SKM-1 treated with dmso at 0.1 percent for 144 hours (cell line): ENCODE measurements at regions not wholly inside any gene's neighbourhood (a gene's known extent, or its start where the extent isn't known, plus 50 kb on each side); places are given as distances from the start of the nearest gene placed in this dataset.

Experiments used
- DNase-seq: peaks from one replicate; lab custom pipeline; 2025; ENCODE audit not compliant: unreplicated experiment; lab: John Stamatoyannopoulos, UW

DNA sequence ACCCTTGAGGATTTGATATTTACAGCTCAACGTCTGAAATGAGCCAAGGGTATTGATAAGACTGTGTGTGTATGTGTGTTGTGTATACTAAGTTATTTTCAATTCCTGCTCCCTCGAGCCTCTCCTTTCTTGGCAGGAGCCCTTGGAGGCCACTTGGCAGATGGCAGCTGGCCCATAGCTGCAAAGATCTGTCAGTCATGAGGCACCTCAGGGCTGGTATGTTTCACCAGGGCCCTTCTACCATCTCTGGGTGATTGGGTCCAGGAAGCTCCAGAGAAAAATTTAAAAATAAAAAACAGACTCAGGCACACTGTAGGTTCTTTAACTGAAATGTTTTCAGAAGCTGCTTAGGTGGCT, 355.7 kb downstream of the HAPSTR1 start:
- DNase-seq = peak; percentile 21

DNA sequence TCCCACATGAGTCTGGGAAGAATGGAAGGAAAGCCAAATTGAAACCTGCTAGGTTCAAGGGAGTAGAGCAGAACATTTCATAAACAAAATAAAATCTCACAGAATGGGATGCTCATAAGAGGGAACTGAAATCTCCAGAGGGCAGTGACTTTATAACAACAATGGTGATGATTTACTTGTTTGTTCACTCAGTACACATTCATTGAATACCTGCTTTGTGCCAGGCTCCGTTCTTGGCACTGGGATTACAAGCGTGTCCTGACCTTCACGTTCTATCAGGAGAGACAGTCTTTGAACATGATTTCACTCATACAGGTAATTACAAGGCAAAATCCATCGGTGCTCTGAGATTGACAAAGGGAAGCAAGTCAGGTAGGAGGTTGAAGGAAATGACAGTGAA, 356.3 kb downstream of the HAPSTR1 start:
- no peak for DNase-seq

DNA sequence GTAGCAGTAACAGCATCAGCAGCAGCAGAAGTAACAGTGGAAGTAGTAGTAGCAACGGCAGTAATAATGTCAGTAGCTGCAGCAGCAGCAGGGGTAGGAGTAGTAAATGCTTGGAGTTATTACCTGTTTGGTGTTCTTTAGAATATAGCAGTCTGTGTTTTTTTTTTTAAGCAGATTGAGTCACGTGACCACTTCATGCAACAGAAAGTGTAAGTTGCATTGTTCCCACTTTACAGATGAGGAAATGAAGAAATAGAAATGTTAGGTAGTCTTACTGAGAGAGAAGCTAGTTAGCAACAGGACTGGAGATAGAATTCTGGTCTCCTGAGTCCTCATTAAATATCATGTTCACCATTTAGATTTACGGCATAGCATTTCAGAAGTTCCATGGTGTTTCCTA, 358.2 kb downstream of the HAPSTR1 start:
- DNase-seq = no peak

DNA sequence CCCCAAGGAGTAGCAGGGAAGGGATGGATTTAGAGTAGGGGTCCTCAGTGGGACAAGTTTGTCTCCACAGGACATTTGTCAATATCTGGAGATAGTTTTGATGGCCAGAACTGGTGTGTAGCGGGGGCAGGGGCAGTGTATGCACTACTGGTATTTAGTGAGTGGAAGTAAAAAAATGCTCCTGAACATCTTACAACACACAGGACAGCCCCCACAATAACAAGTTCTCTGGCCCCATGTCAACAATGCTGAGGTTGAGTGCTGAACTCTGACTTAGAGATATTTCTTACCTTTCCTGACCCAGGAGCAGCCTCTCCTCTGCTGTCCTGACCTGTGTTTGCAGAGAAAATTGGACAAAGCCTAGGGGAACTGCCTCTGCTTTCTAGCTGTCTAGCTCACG, 365.8 kb downstream of the HAPSTR1 start:
- no peak for DNase-seq

DNA sequence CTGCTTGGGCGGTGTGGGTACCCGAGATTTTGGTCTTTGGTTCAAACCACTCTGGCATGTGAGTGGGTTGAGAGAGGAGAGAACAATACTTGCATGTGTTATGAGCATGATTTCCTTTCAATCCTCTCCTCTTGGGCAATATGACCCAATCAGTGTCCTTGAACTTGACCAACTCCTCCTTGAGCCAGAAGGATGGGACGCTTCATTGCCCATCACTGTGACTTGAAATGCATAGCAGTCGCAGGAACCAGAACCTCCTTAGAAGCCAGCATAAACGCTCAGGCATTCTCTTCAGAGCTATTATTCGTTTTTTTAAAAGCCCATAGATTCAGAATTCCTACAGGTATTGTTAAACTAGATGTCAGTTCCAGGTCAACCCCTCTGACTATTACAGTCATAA, 367.4 kb downstream of the HAPSTR1 start:
- DNase-seq = no peak

DNA sequence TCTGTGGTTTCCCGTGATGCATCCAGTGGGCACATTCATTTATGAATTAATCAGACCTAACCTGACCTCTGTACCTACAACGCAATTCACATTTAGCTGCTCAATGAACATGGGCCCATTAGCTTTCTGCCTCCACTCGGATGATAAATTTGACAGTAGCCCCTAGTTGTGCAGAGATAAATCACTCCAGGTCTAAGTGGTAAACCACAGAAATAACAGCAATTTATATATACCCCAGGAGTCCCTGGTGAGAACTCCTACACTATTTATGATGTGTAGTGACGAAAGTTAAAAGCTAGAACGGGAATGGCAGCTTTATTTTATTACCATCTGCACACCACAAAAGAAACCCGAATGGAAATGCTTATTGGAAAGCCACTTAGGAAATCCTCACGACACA, 371.5 kb downstream of the HAPSTR1 start:
- no peak for DNase-seq

DNA sequence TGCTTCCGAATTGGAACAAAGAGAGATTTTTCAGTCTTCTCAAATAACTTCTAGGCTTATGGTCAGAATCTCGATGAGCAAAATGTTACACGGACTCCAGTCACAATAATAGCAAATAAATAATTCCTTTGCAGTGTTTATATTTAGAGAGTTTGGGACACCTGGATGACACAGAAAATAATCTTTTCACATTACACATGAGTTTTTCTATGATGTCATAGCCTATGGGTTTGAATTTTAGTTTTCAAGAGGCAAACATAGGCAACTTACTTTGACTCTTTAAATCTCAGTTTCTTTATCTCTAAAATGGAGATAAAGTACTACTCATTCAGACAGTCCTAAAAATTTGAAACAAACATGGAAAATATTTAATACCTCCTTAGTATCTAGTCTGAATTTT, 372.0 kb downstream of the HAPSTR1 start:
- no peak for DNase-seq

DNA sequence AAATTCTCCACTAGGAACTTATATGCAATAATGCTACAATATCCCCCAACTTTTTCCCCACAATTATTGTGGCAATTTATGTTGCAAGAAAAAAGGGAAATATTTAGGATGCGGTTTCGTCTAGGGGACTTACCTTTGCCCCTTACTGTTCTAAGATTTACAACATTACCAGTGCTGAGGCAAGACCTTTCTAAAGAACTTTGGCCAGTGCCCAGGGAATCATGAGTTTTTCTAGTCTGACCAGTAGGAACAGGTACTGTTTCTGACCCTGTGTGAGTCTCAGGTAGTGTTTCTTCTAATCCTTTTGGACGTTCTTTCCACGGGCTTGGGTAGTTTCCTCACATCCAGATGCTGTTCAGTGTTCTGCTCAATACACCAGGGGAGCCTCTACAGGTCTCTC, 373.7 kb downstream of the HAPSTR1 start:
- no peak for DNase-seq

DNA sequence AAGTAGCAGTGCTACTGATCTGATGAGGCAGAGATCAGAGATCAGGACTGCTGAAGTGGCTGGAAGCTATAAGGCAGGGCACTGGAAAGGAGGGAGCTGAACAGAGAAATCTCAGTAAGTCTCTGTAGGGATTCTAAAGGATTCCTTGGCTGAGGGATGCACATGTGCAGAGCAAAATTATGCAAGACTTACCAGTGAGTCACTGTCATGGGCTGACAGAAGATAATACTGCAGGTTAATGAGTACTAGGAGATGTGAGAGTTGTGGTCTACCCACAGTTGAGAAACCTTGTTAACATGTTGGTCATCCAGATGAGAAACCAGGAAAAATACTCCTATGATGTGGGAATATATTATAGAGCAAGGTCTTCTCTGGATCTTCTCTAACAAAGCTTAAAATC, 378.1 kb downstream of the HAPSTR1 start:
- no peak for DNase-seq

DNA sequence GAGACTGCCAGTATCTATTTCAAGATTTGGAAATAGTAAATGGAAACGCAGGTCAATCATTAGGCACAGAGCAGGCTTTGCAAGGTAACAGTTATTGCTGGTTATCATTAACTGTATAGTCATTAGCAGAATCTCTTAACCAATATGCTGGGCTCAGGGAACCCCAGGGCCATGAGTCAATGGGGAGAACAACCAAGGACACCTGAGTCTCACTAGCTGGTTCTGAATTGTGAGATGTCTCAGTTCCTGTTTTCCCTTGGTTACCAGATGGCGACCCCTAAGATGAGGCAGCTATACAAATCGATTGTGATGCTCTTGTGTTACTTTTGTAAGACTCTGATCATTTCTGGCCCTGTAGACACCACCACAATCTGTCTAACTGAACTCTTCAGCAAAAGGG, 385.3 kb downstream of the HAPSTR1 start:
- DNase-seq = no peak

DNA sequence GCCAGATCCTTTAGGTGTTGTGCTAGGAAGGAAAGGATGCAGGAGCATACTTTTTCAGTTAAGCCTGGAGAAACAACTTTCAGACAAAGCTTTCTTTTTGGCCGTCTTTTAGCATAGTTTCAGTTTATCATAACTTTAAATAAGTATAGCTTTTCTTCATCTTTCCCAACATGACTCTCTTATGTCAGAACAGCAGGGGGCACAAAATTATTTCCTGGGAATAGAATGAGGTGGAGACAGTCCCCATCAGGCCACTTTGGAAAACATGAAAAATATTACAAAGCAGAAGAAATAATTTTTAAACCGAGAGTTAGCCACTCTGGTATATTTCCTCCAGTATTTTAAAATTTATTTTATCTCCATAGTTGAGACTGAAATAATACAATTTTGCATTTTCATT, 387.6 kb downstream of the HAPSTR1 start:
- no peak for DNase-seq

DNA sequence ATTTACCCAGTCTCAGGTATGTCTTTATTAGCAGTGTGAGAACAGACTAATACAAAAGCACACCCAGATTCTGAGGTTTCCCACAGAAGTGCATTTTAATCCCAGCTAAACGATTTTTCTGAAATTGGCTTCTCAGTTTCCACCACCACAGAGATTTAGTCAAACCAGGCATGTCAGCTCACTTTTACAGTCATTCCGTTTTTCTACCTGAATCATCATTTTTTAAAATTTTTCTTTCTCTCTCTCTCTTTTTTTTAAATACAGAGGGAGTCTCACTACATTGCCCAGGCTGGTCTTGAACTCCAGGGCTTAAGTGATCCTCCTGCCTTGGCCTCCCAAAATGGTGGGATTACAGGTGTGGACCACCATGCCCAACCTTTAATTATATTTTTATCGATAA, 389.1 kb downstream of the HAPSTR1 start:
- no peak for DNase-seq

DNA sequence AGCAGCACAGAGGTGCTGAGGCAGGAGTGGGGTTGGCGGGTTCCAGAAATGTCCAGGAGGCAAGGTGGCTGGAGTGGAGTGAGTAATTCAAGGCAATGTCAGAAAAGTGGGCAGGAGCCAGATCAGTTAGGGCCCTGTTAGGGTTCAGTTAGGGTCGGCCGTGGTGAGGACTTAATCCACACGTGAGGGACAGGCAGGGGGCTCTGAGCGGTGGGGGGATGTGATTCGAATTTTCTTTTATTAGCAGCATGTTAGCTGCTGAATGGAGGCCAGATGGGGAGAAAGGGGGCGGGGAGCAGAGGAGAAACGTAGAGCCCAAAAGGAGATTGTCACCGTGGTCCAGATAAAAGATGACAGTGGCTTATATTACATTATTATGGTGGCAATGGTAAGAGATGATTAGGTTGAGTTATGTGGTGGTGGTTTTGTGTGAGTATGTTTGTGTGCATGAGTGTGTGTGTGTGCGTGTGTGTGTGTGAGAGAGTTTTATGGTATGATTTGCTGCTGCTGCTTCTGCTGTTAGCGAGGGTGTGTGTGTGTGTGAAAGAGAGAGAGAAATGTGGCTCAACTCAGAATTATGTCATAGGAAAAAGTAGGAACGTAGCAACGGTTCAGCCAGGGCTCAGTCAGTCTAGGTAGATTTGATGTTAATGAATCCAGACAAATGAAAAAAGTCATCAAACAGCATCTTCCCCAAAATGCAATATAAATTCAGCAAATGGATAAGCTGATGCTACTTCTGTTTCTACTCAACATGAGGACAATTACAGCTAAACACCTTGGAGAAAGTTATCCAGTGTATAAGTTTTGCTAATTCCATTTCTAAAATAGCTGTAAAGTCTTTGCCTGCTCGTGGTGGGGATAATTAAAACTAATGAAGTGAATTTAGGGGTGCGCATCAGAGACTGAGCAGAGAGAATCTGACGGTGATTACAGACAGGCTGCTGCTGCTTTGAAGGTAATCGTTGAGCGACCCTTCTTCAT, 390.6 kb downstream of the HAPSTR1 start:
- DNase-seq = no peak

DNA sequence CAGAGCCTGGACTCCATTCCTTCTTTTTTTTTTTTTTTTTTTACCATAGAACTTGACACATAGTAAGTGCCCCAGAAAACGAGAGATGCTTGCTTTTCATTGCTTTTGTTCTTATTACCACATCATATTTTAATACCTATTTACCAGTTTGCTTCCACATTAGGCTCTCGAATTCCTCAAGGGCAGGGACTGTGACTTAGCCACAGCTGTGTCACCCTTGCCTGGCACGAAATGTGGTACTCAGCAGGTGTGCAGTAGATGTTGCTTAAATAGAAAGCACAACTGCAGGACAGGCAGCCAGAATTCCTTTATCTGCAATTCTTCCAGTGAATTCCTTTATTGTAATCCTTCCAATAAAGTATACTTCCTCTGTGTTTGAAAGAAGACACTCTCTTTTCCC, 393.0 kb downstream of the HAPSTR1 start:
- DNase-seq = no peak

DNA sequence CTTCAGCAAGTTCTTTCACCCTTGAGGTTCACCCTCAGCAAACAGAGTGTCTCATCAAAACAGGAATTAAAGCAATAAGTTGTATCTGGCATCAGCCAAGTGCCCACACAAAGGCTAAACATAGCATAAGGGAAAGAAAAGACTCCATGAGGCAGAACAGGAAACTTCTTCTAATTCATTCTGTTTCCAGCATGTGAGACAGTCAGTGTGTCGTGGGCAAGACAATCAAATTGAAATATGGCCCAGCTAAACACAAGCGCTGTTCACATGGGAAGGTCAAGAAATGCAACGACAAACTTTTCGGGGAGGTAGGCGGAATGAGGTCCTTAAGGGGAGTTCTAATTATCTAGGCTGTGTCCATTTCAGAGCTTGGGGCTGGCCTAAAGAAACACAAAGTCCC, 393.4 kb downstream of the HAPSTR1 start:
- DNase-seq = no peak

DNA sequence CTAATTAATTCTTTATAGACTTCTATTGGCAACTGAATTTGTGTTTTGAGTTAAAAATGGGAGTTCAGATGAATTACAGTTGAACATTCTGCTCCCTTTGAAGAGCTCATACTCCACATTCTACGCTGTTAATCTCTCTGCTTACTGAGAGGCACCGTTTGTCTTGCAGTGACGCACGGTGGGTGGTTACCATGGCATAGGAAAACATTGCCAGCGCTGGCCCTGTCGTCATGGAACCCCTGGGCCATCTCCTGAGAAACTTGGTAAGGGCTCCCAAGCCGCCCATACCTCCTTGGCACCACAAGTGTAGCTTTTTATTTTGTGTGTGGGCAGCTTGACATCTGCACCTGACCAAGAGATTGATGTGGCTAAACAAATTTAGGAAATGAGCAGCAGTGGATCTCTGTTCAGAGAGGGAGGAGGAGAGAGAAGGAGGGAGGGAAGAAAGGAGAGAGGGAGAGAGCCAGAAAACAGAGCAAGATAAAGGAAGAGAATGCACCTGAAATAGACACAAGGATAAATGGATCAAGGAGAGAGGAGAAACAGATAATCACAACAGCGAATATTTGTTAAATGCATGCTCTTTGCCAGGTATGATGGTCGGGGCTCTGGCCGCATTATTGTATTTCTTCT, 398.5 kb downstream of the HAPSTR1 start:
- no peak for DNase-seq

DNA sequence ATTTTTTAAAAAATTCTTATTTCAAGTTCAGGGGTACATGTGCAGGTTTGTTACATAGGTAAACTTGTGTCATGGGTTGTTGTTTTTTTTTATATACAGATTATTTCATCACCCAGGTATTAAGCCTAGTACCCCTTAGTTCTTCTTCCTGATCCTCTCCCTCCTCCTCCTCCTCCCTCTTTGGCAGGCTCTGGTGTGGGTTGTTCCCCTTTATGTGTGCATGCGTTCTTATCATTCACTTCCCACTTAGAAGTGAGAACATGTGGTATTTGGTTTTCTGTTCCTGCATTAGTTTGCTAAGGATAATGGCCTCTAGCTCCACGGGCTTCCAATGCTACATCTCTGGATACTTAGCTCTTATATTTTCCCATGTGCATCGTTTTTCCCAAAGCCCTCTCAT, 404.4 kb downstream of the HAPSTR1 start:
- no peak for DNase-seq

DNA sequence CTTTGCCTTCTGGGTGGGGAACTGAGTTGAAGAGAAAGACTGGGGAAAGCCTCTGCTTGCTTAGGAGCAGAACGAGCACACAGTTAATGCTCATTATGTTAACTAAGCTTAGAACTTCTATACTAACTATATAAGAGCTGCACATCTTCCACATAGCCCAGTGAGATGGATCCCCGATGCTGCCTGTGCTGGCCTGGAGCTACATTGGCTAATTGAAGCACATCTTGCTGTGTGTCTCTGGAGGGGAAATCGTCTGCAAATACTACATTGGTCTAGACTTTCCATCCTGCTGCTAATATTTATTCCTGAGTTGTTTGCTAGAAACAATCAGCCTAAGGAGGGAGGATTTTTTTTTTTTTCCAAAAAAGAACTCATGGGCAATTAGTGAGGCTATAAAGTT, 406.3 kb downstream of the HAPSTR1 start:
- no peak for DNase-seq

DNA sequence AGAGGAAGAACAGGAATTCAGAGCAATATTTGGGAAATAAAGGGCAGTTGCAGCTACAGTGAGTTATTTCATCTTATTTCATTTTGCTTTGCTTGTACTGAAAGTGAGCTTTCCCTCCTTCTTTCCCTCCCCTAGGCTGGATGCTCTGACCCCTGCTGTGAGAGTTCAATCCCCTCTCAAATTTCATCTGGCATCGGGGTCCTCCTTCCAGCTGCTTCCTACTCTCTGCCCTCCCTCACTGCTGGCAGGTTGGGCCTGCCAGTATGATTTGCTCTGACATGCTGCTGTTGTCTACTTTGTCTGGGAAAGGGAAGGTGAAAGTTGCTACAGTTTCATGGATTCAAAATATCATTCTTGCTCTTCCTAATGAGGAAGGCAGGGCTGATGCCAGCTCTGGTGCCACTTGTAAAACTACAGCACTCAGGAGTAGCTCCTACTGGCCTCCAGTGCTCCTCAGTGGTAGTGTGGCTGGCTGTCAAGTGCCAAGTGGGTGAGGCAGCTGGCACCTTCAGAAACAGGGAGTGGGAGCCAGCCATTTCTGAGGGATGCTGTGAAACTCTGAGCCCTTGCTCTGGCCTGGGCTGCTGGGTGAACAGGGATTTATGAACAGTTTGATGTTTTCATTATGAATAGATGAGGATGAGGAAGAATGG, 408.6 kb downstream of the HAPSTR1 start:
- DNase-seq = no peak

DNA sequence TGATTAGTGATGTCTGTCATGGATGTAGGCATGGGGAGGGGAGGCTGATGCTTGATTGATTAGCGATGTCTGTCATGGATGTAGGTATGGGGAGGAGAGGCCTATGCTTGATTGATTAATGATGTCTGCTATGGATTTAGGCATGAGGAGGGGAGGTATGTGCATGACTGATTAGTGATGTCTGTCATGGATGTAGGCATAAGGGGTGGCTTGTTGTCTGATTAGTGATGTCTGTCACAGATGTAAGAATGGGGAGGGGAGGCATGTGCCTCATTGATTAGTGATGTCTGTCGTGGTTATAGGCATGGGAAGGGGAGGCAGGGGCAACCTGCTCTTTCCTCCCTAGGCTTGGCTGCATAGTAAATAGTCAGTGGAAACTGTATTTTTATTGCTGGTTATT, 409.4 kb downstream of the HAPSTR1 start:
- DNase-seq = no peak

DNA sequence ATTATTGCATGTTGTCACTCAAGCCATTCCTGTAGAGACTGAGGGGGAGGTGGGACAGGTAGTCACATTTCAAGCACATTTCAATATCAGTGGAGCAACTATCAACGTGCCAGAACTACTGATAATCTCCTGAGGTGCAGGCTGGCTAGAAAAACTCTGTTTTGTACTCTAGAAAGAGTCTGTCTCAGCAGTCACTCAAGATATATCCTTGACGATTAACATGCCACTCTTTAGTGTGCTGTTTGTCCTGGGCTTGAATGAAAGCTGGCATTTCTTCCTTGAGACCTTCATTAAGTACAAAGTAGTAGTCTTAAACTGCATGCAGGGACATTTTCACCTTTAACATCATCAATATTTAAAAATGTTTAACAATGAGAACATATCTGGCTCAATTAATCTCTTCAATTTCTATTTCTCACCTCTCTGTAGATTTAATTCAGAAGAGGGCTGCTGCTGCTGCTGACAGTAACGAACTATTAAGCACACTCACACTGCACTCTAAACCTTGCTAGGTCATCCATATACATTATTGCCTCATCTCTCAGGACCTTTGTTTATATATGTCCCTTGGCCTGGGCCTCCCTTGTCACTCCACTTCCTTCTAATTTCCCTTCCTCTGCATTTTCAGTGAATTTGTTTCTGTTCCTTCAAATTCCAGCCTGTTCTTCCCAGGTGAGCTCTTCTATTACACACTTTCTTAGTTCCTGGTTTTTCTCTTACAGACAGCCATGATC, 412.0 kb downstream of the HAPSTR1 start:
- no peak for DNase-seq
